ENCODE measurements at regions not wholly inside any gene's neighbourhood (a gene's known extent, or its start where the extent isn't known, plus 50 kb on each side); places are given as distances from the start of the nearest gene placed in this dataset.
A peak's percentile ranks its signal among the peaks of the same experiment; 100 is the strongest.

- Mint-ChIP-seq H3K4me1 (0 out of 2 replicates have a peak, but pooled peaks cover 3% of the 10 kb centered on the region), H3K27ac (no peak overlapping the region), H3K4me3 (no peak overlapping the region), H3K9me3 (peaks cover 49% of the 10 kb centered on the region), H3K36me3 (peaks cover 9% of the 10 kb centered on the region), H3K27me3 (ENCODE audit: low read depth) (no peaks in the 10 kb centered on the region)
- TF ChIP-seq ESRRA (CRISPR knock-in tag; IDR thresholded peaks at IDR 0.05; ENCODE audit: borderline replicate concordance): no peak
- ChIA-PET CTCF (no interaction called here), POLR2A (no interaction called here)
- no peak for ATAC-seq
- DNase-seq (ENCODE audit: low spot score): no peak
These were observed 108.5 kb upstream of the COL3A1 start for GRCh38 chr2:188865681-188866080.

- DNase-seq (ENCODE audit: low spot score) (no peak), ATAC-seq (peak; percentile 44; the same call in 1 of the 2 replicates)
- no peak overlapping the region for H3K27ac Mint-ChIP-seq
- no peaks in the 10 kb centered on the region for H3K27me3 Mint-ChIP-seq (ENCODE audit: low read depth)
- peaks cover 33% of the 10 kb centered on the region for H3K9me3 Mint-ChIP-seq
- no peak overlapping the region for H3K4me3 Mint-ChIP-seq
- TF ChIP-seq ZMAT4 (CRISPR knock-in tag; IDR thresholded peaks at IDR 0.05): no peak
- no peak for TF ChIP-seq PRDM15 (CRISPR knock-in tag; IDR thresholded peaks at IDR 0.05)
- no peak for TF ChIP-seq OVOL2 (CRISPR knock-in tag; IDR thresholded peaks at IDR 0.05; ENCODE audit: borderline replicate concordance)
- TF ChIP-seq GABPB1 (CRISPR knock-in tag; IDR thresholded peaks at IDR 0.05): no peak
- no peak for TF ChIP-seq CREM (CRISPR knock-in tag; IDR thresholded peaks at IDR 0.05)
- TF ChIP-seq ESRRA (CRISPR knock-in tag; IDR thresholded peaks at IDR 0.05; ENCODE audit: borderline replicate concordance): no peak
- TF ChIP-seq GTF2I (CRISPR knock-in tag; conservative IDR thresholded peaks at IDR 0.05): no peak
- TF ChIP-seq HMGA2 (CRISPR knock-in tag; IDR thresholded peaks at IDR 0.05): no peak
- TF ChIP-seq ZSCAN18 (CRISPR knock-in tag; IDR thresholded peaks at IDR 0.05): no peak
- no peak for TF ChIP-seq IRF2 (CRISPR knock-in tag; IDR thresholded peaks at IDR 0.05; ENCODE audit: borderline replicate concordance, low read depth)
- no peak for TF ChIP-seq AR (CRISPR knock-in tag; IDR thresholded peaks at IDR 0.05)
- TF ChIP-seq ATF6 (CRISPR knock-in tag; IDR thresholded peaks at IDR 0.05): no peak
- POLR2A ChIA-PET: no interaction called here
- CTCF ChIA-PET: no interaction called here
- H3K36me3 Mint-ChIP-seq: peaks cover 9% of the 10 kb centered on the region
- 0 out of 2 replicates have a peak, but pooled peaks cover 6% of the 10 kb centered on the region for H3K4me1 Mint-ChIP-seq
These were observed 104.6 kb upstream of the COL3A1 start for GRCh38 chr2:188869550-188869949.

GRCh38 chr2:188870289-188870688, 103.9 kb upstream of the COL3A1 start:
- no peak overlapping the region for H3K4me3 Mint-ChIP-seq
- H3K4me1 Mint-ChIP-seq: 0 out of 2 replicates have a peak, but pooled peaks cover 6% of the 10 kb centered on the region
- peaks cover 9% of the 10 kb centered on the region for H3K36me3 Mint-ChIP-seq
- DNase-seq (ENCODE audit: low spot score) (no peak), ATAC-seq (no peak)
- H3K9me3 Mint-ChIP-seq: peaks cover 26% of the 10 kb centered on the region
- H3K27ac Mint-ChIP-seq: no peak overlapping the region
- ChIA-PET POLR2A (no interaction called here), CTCF (no interaction called here)
- H3K27me3 Mint-ChIP-seq (ENCODE audit: low read depth): no peaks in the 10 kb centered on the region
- TF ChIP-seq ZNF671 (CRISPR knock-in tag; IDR thresholded peaks at IDR 0.05): no peak
- no peak for TF ChIP-seq ESRRA (CRISPR knock-in tag; IDR thresholded peaks at IDR 0.05; ENCODE audit: borderline replicate concordance)
- TF ChIP-seq EMX1 (CRISPR knock-in tag; IDR thresholded peaks at IDR 0.05): no peak
- no peak for TF ChIP-seq ZNF232 (CRISPR knock-in tag; IDR thresholded peaks at IDR 0.05)
- no peak for TF ChIP-seq ZNF416 (CRISPR knock-in tag; IDR thresholded peaks at IDR 0.05)
- TF ChIP-seq E2F5 (CRISPR knock-in tag; IDR thresholded peaks at IDR 0.05): no peak
- no peak for TF ChIP-seq RELA (CRISPR knock-in tag; IDR thresholded peaks at IDR 0.05; ENCODE audit: borderline replicate concordance)
- no peak for TF ChIP-seq GRHL2 (CRISPR knock-in tag; IDR thresholded peaks at IDR 0.05; ENCODE audit: insufficient replicate concordance, severe bottlenecking)
- TF ChIP-seq ZNF396 (CRISPR knock-in tag; IDR thresholded peaks at IDR 0.05; ENCODE audit: borderline replicate concordance): no peak

Measured in WTC11 (cell line).